Type B pancreatic cell (in vitro differentiated cells): ENCODE measurements at regions not wholly inside any gene's neighbourhood (a gene's known extent, or its start where the extent isn't known, plus 50 kb on each side); places are given as distances from the start of the nearest gene placed in this dataset.

ENCODE experiments used
- DNase-seq: peaks from one replicate; pipeline ENCODE4 v3.0.0; 2021; ENCODE audit warnings: mixed read lengths; ENCODE audit not compliant: unreplicated experiment; ENCODE audit errors: extremely low spot score
- H3K27ac Mint-ChIP-seq: 2 replicates; pipeline ENCODE4 v1.8.0; 2021; ENCODE audit warnings: mild to moderate bottlenecking, mixed read lengths
- H3K27me3 Mint-ChIP-seq: 2 replicates; pipeline ENCODE4 v1.8.0; 2021; ENCODE audit warnings: mixed read lengths
- H3K36me3 Mint-ChIP-seq: 2 replicates; pipeline ENCODE4 v1.8.0; 2021; ENCODE audit warnings: mixed read lengths
- H3K4me1 Mint-ChIP-seq: one replicate; pipeline ENCODE4 v1.8.0; 2021; ENCODE audit warnings: mixed read lengths; ENCODE audit not compliant: unreplicated experiment
- H3K4me3 Mint-ChIP-seq: 2 replicates; pipeline ENCODE4 v1.8.0; 2021; ENCODE audit warnings: mild to moderate bottlenecking, mixed read lengths
- H3K9me3 Mint-ChIP-seq: 2 replicates; pipeline ENCODE4 v1.8.0; 2021; ENCODE audit warnings: mixed read lengths
- TF ChIP-seq, protein P1 (sequence below): fragments of 200-600 bp; sonication (generic); conservative IDR thresholded peaks from 2 replicates; pipeline ENCODE4 v1.5.0; 2021; ENCODE audit warnings: antibody characterized with exemption, mild to moderate bottlenecking

DNA sequence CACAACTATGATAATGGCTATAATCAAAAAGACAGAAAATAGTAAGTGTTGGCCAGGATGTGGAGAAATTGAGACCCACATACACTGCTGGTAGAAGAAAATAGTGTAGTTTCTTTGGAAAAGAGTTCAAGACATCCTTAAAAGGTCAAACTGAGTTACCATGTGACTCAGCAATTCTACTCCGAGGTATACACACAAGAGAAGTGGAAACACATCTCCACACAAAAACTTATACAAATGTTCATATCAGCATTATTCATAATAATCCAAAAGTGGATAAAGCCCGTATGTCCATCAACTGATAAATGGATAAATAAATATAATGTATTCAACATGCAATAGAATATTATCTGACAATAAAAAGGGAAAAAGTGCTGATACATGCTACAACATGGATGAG lies 532.2 kb downstream of the NR2F1-AS1 start:
- Mint-ChIP-seq H3K9me3 (no peaks in the 10 kb centered on the region), H3K27me3 (no peaks in the 10 kb centered on the region), H3K27ac (no peak overlapping the region), H3K36me3 (no peaks in the 10 kb centered on the region), H3K4me3 (no peak overlapping the region), H3K4me1 (peaks cover 7% of the 10 kb centered on the region)
- TF ChIP-seq, protein P1, sequence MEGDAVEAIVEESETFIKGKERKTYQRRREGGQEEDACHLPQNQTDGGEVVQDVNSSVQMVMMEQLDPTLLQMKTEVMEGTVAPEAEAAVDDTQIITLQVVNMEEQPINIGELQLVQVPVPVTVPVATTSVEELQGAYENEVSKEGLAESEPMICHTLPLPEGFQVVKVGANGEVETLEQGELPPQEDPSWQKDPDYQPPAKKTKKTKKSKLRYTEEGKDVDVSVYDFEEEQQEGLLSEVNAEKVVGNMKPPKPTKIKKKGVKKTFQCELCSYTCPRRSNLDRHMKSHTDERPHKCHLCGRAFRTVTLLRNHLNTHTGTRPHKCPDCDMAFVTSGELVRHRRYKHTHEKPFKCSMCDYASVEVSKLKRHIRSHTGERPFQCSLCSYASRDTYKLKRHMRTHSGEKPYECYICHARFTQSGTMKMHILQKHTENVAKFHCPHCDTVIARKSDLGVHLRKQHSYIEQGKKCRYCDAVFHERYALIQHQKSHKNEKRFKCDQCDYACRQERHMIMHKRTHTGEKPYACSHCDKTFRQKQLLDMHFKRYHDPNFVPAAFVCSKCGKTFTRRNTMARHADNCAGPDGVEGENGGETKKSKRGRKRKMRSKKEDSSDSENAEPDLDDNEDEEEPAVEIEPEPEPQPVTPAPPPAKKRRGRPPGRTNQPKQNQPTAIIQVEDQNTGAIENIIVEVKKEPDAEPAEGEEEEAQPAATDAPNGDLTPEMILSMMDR, result no peak
- no peak for DNase-seq

DNA sequence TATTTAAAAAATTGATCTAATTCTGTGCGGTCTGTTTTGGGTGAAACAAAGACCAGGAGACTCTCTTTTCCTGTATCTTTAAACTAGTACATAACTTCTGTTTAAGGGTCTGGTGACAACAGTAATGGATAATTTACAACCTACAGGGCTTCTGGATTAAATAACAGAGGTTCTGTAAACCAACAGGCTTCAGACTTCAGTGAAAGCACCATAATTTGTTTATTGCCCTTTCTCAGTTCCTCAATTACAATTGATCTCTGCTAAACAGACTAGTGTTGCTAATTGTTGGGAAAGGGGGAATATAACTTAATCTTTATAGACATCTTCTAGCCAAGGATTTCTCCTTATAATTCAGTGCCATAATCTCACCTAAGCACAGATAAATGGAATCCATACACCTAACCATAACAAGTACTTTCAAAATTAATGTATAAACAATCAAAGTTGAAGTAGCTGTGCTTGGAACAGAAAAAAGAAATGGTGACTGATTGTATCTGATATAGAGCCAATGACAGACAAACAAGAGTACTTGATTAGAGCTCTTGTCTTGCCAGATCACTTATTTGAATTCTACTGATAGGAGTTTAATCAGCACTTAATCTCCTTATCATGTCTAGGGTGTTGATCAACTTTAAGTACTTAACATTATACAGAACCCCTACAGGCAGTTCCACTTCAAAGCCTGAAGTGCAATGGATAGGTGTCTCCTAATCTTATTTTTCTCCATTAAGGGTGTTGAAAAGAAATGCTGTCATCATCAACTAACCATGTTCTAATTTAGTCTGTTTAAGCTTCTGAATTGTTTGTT lies 536.0 kb downstream of the NR2F1-AS1 start:
- H3K9me3 Mint-ChIP-seq, result no peaks in the 10 kb centered on the region
- DNase-seq, result no peak
- H3K27me3 Mint-ChIP-seq, result peaks cover under 1% of the 10 kb centered on the region
- TF ChIP-seq, protein P1, result no peak
- H3K4me1 Mint-ChIP-seq, result peaks cover 7% of the 10 kb centered on the region
- no peak overlapping the region for H3K4me3 Mint-ChIP-seq
- no peak overlapping the region for H3K27ac Mint-ChIP-seq
- H3K36me3 Mint-ChIP-seq, result no peaks in the 10 kb centered on the region

DNA sequence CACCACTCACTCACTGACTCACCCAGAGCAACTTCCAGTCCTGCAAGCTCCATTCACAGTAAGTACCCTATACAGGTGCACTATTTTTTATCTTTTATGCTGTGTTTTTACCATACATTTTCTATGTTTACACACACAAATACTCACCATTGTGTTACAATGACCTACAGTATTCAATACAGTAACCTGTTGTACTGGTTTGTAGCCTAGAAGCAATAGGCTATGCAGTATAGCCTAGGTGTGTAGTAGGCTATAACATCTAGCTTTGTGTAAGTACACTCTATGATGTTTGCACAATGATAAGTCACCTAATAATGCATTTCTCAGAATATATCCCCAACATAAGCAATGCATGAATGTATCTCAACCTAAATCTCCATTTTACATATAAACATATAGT lies 541.1 kb downstream of the NR2F1-AS1 start:
- H3K9me3 Mint-ChIP-seq, result no peaks in the 10 kb centered on the region
- H3K4me3 Mint-ChIP-seq, result no peak overlapping the region
- TF ChIP-seq, protein P1, result no peak
- DNase-seq, result no peak
- H3K27ac Mint-ChIP-seq, result no peak overlapping the region
- peaks cover 15% of the 10 kb centered on the region for H3K27me3 Mint-ChIP-seq
- peaks cover 10% of the 10 kb centered on the region for H3K4me1 Mint-ChIP-seq
- H3K36me3 Mint-ChIP-seq, result peaks cover 4% of the 10 kb centered on the region

DNA sequence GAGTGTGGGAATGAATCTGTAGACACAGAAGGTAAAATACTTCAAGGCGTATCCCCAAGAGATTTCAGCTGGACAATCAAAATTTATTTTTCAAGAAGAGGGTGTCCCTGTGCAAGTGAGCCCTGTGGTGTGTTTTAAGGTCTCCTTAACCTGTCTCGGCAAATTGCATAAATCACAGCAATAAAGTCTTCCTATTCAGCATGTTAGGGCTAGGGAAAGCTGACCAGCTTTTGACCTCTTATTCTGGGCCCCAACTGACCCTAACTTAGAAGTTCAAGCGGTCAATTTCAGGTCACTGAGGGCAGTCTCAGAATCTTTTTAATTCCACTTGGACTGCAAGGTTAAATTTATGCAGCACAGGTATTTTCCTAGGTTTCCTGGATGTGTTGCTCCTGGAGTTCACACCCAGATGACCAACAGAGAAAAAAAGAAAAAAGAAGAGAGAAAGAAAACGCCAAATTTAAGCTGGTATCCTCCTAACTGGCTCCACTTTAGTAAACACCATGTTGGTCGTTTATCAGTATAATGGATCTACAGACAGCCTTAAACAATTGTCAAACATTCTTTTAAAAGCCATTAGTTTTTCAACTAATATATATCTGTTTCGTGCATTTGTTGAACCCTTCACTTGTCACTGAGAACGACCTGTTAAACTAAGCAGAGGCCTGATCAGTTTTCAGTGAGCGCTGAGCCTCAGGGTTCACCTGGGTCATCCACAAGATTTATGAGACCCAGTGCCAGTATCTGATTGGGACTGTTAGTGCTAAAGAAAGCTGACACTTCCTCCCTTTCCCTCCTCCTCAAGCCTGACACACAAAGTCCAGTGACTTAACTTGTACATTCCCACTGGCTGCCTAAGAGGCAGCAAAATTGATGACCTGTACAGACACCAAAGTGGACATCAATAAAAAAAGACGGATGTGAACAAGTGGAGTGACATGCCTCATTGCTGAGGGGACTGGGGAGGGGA lies 546.1 kb downstream of the NR2F1-AS1 start:
- H3K4me3 Mint-ChIP-seq, result no peak overlapping the region
- H3K27me3 Mint-ChIP-seq, result peaks cover 24% of the 10 kb centered on the region
- peaks cover 22% of the 10 kb centered on the region for H3K4me1 Mint-ChIP-seq
- no peak for DNase-seq
- no peaks in the 10 kb centered on the region for H3K9me3 Mint-ChIP-seq
- TF ChIP-seq, protein P1, result no peak
- H3K27ac Mint-ChIP-seq, result no peak overlapping the region
- H3K36me3 Mint-ChIP-seq, result peaks cover 8% of the 10 kb centered on the region

DNA sequence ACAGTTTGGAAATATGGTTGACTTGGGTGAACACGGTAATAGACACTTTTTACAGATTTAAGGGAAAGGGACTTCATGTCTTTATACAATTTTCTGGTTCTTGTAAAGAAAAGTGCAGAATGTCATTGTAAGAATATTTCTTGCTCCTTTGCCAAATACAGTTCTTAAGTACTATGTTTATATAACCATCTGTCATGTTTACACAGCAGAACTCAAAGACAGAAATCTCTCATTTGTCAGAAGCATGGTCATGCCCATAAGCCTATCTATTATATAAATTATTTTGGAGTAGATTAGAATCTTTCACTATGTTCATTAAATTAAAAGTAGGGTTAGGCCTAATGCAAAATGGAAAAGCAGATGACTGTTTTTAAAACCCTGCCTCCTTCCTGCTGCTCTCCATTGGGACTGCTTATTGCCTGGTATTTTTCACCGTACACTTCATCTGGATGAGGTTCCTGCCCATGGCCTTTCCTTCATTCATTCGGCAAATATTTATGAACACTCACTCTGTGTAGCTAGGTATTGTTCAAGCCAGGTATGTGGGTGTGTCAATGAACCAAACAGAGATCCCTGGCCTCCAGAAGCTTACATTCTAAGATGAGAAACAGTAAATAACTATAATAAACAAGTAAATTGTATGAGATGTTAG lies 558.1 kb downstream of the NR2F1-AS1 start:
- Mint-ChIP-seq H3K4me3 (no peak overlapping the region), H3K27me3 (peaks cover 12% of the 10 kb centered on the region), H3K36me3 (peaks cover 3% of the 10 kb centered on the region), H3K4me1 (peaks cover 20% of the 10 kb centered on the region), H3K9me3 (peaks cover 18% of the 10 kb centered on the region), H3K27ac (no peak overlapping the region)
- no peak for DNase-seq
- TF ChIP-seq, protein P1, result no peak
